ENCODE measurements at regions not wholly inside any gene's neighbourhood (a gene's known extent, or its start where the extent isn't known, plus 50 kb on each side); places are given as distances from the start of the nearest gene placed in this dataset.

DNA sequence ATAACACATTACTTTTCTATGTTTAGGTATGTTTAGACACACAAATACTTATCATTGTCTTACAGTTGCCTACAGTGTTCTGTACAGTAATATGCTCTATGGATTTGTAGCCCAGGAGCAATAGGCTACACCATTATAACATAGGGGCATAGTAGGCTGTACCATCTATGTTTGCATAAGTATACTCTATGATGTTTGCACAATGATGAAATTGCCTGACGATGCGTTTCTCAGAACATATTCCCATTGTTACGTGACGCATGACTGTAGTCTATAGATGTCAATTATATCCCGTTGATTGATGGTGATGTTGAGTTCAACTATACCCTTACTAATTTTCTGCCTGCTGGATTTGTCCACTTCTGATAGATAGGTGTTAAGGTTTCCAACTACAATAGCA, 139.4 kb upstream of the PFN2 start:
- Mint-ChIP-seq H3K27me3 (peaks cover 9% of the 10 kb centered on the region), H3K27ac (no peak overlapping the region), H3K4me1 (peaks cover 3% of the 10 kb centered on the region), H3K9me3 (no peaks in the 10 kb centered on the region), H3K4me3 (no peak overlapping the region), H3K36me3 (ENCODE audit: low read depth) (no peaks in the 10 kb centered on the region)
- POLR2A ChIA-PET: no interaction called here
- CTCF ChIA-PET: no interaction called here
- no peak for DNase-seq

DNA sequence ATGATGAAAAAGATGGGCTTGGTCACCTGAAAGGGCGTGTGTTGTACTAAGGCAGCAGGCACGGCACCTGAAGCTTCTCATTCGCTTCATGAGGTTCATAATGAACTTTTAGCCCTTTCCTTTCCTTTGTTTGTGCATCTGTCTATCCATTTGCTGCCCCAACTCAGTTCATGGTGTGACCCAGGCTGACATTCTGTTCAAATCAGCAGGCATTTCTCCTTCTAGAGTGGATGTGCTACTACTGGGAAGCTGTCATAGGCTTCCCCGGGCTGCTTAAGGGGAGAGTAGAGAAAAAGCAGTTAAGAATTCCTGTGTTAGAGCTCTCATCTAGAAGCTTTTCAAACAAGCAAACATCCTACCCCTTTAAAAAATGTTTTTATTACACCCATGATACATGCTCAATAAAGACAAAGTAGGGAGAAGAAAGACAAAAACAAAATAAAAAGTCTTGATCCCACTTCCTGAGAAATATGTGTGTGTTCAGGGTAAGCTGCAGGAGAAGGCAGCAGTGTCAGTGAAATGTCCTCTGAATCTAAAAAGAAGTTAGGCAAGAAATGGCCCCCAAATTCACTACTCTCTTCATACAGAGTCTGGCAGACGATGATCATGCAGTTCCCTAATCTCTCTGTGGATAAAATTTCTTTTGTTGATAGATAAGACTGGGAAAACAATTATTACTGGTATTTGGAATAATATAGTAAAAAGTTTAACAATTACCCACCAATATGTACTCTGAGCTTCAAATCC, 136.9 kb upstream of the PFN2 start:
- H3K27ac Mint-ChIP-seq: no peak overlapping the region
- CTCF ChIA-PET: interaction anchor here (1.1 kb wide), 1 partner anchor 121 kb away, joined by 3 read pairs; no protein-coding TSS in a partner anchor
- H3K4me3 Mint-ChIP-seq: no peak overlapping the region
- no peaks in the 10 kb centered on the region for H3K4me1 Mint-ChIP-seq
- POLR2A ChIA-PET: no interaction called here
- peaks cover 13% of the 10 kb centered on the region for H3K27me3 Mint-ChIP-seq
- no peaks in the 10 kb centered on the region for H3K36me3 Mint-ChIP-seq (ENCODE audit: low read depth)
- no peak for DNase-seq
- H3K9me3 Mint-ChIP-seq: no peaks in the 10 kb centered on the region

DNA sequence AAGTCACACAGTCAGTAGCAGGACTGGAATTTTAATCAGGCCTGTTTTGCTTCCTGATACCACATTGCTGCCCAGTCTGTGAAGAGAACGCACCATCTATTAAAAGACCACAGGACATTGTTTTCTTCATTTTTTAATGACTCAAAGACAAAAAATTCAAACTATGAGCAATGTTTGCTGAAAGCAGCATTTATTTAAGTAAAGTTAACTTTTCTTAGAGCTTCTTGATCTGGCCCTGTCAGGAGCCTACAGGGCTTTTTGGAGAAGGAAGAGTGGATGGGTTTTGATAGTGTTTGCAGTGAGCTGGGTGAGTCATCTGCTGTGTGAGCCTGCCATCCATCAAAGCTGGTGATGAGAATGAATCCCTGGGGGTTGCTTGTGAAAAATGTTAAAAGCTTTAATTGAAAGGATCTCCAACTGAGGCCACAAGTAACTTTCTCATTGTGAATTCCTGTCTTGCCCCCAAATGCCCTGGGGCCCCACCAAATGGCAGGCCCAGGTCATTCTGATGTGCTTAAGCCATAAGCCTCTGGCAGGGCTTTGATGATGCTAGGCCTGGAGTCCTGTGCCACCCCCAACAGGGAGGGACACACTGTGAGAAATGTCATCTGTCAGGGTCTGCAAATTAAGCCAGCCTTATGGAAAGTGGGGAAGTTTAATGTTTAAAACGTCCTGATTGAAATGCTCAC, 136.2 kb upstream of the PFN2 start:
- no peak for DNase-seq
- no peaks in the 10 kb centered on the region for H3K4me1 Mint-ChIP-seq
- H3K27ac Mint-ChIP-seq: no peak overlapping the region
- no peak overlapping the region for H3K4me3 Mint-ChIP-seq
- POLR2A ChIA-PET: no interaction called here
- no peaks in the 10 kb centered on the region for H3K36me3 Mint-ChIP-seq (ENCODE audit: low read depth)
- H3K27me3 Mint-ChIP-seq: peaks cover 13% of the 10 kb centered on the region
- CTCF ChIA-PET: interaction anchor here (1.1 kb wide), 1 partner anchor 120 kb away, joined by 3 read pairs; no protein-coding TSS in a partner anchor
- no peaks in the 10 kb centered on the region for H3K9me3 Mint-ChIP-seq

DNA sequence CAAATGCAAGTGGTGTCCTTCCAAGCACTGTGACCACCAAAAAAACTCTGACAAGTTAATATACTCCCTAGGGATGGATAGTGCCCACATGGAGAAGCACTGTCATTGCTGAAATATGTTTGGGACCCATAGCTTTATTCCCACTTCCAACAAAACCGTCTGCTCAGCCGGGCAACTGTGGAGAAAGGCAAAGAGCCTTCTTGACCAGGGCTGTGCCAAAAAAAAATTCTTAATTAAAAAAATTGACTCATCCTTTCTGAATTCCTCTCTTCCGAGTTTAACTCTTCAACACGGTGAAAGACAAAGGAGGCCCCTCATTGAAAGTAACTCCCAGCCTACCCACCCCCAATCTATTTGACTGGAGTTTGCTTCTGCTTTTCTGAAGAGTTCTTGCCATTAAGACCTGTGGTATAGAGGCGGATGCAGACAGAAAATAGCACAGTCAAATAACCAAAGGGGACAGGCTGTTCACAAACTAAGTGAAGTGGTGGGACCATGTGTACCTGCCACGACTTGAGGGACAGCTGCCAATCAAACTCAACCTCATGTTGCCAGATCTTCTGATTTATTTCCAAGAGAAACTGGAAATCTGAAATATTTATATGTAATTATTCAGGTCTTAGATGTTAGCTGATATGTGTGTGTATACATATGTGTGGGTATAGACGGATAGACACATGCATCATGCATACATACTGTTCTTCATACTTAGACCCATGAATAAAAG, 135.4 kb upstream of the PFN2 start:
- Mint-ChIP-seq H3K36me3 (ENCODE audit: low read depth) (no peaks in the 10 kb centered on the region), H3K4me1 (no peaks in the 10 kb centered on the region), H3K27me3 (peaks cover 13% of the 10 kb centered on the region), H3K27ac (no peak overlapping the region), H3K4me3 (no peak overlapping the region), H3K9me3 (no peaks in the 10 kb centered on the region)
- CTCF ChIA-PET: interaction anchor here (1.1 kb wide), 1 partner anchor 119 kb away, joined by 3 read pairs; no protein-coding TSS in a partner anchor
- POLR2A ChIA-PET: no interaction called here
- DNase-seq: no peak

DNA sequence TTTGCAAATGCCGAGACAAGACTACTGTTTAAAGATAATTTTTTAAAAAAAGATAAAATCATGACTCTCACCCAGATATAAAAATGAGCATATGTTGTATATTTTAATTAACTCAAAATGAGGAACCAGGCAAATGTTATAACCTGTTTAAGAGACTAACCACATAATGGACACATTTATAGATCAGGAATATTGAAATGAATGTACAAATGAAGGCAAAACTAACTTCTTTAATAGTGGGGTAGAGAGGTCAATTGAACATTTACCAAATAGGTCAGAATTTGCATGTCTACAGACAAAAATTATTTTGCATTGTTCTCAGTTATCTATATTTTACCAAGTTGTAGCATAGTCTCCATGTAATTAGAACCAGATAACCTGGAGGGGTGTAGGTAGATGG, 134.3 kb upstream of the PFN2 start:
- POLR2A ChIA-PET: no interaction called here
- no peak overlapping the region for H3K4me3 Mint-ChIP-seq

DNA sequence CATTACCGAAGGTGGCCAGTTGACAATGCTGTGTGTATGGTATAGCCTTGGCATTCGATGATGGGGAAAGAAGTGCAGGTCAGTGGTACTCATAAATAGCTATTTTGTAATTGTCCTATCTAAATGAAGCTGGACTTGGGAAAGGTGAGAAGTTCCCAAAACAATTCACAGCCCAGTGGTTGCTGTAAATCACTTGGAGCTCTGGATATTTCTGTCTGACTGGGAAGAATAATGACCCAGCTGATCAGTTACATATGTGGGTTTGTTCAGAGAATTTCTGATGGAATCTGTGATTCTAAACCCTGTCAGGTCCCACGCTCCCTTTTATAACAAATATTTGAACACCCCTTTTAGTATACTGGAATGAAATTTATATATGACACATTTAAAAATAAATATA, 133.9 kb upstream of the PFN2 start:
- no peak for DNase-seq
- H3K27ac Mint-ChIP-seq: no peak overlapping the region
- H3K4me1 Mint-ChIP-seq: no peaks in the 10 kb centered on the region
- POLR2A ChIA-PET: no interaction called here
- H3K36me3 Mint-ChIP-seq (ENCODE audit: low read depth): no peaks in the 10 kb centered on the region
- no peaks in the 10 kb centered on the region for H3K9me3 Mint-ChIP-seq
- CTCF ChIA-PET: no interaction called here
- H3K27me3 Mint-ChIP-seq: peaks cover 13% of the 10 kb centered on the region
- H3K4me3 Mint-ChIP-seq: no peak overlapping the region

More for the DNA sequence above, 134.3 kb upstream of the PFN2 start:
- CTCF ChIA-PET: no interaction called here
- Mint-ChIP-seq H3K36me3 (ENCODE audit: low read depth) (no peaks in the 10 kb centered on the region), H3K27me3 (peaks cover 13% of the 10 kb centered on the region), H3K27ac (no peak overlapping the region), H3K9me3 (no peaks in the 10 kb centered on the region), H3K4me1 (no peaks in the 10 kb centered on the region)
- no peak for DNase-seq

DNA sequence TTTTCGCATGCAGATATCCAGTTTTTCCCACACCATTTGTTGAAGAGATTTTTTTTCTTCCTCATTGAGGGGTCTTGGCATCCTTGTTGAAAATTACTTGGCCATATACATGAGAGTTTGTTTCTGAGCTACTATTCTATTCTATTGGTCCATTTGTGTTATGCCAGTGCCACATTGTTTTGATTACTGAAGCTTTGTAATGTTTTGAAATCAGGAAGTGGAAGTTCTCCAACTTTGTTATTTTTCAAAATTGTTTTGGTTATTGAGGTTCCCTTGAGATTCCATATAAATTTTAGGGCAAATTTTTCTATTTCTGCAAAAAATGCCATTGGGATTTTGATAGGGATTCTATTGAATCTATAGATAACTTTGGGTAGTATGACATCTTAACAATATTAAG, 130.3 kb upstream of the PFN2 start:
- POLR2A ChIA-PET: no interaction called here
- no peak for DNase-seq
- CTCF ChIA-PET: no interaction called here
- H3K27ac Mint-ChIP-seq: no peak overlapping the region
- no peaks in the 10 kb centered on the region for H3K4me1 Mint-ChIP-seq
- H3K4me3 Mint-ChIP-seq: no peak overlapping the region
- H3K27me3 Mint-ChIP-seq: peaks cover 4% of the 10 kb centered on the region
- no peaks in the 10 kb centered on the region for H3K36me3 Mint-ChIP-seq (ENCODE audit: low read depth)
- H3K9me3 Mint-ChIP-seq: no peaks in the 10 kb centered on the region

DNA sequence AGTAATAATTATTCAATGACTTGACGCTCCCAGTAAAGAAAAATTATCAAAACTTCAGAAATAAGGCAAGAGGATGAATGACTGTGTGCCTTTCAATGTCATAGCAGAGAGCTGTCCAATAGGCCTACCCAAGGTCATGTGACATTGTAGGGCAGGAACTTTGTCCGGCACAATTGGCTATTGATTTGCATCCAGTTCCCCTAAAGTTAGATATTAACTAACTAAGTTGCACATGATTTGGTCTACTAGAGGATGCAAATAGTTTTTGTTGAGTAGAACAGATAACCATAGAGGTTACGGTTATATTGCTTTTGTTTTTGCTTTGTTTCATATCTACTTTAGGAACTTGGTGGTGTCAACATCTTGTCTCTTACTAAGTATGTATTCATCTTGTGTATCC, 127.9 kb upstream of the PFN2 start:
- CTCF ChIA-PET: interaction anchor here (0.6 kb wide), 1 partner anchor 86 kb away, joined by 3 read pairs; no protein-coding TSS in a partner anchor
- no peak for DNase-seq
- peaks cover 3% of the 10 kb centered on the region for H3K27me3 Mint-ChIP-seq
- H3K4me1 Mint-ChIP-seq: no peaks in the 10 kb centered on the region
- no peak overlapping the region for H3K27ac Mint-ChIP-seq
- POLR2A ChIA-PET: no interaction called here
- no peaks in the 10 kb centered on the region for H3K9me3 Mint-ChIP-seq
- H3K4me3 Mint-ChIP-seq: no peak overlapping the region
- H3K36me3 Mint-ChIP-seq (ENCODE audit: low read depth): no peaks in the 10 kb centered on the region

DNA sequence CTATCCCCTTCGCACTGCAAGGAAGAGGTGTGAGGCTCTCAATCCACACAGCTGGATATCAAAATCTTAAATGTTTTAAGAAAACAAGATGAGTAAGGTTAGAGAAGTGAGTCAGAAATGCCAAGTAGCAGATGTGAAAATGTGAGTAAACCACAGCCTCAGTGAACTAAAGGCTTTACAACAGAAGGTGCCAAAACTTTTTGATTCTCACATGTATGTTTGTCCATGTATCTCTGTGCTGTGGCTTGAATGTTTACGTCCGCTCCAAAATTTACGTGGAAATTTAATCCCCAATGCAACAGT, 126.8 kb upstream of the PFN2 start:
- no peaks in the 10 kb centered on the region for H3K36me3 Mint-ChIP-seq (ENCODE audit: low read depth)
- POLR2A ChIA-PET: no interaction called here
- H3K4me1 Mint-ChIP-seq: no peaks in the 10 kb centered on the region
- H3K4me3 Mint-ChIP-seq: no peak overlapping the region
- H3K27ac Mint-ChIP-seq: no peak overlapping the region
- no peaks in the 10 kb centered on the region for H3K27me3 Mint-ChIP-seq
- no peak for DNase-seq
- no peaks in the 10 kb centered on the region for H3K9me3 Mint-ChIP-seq
- CTCF ChIA-PET: no interaction called here

DNA sequence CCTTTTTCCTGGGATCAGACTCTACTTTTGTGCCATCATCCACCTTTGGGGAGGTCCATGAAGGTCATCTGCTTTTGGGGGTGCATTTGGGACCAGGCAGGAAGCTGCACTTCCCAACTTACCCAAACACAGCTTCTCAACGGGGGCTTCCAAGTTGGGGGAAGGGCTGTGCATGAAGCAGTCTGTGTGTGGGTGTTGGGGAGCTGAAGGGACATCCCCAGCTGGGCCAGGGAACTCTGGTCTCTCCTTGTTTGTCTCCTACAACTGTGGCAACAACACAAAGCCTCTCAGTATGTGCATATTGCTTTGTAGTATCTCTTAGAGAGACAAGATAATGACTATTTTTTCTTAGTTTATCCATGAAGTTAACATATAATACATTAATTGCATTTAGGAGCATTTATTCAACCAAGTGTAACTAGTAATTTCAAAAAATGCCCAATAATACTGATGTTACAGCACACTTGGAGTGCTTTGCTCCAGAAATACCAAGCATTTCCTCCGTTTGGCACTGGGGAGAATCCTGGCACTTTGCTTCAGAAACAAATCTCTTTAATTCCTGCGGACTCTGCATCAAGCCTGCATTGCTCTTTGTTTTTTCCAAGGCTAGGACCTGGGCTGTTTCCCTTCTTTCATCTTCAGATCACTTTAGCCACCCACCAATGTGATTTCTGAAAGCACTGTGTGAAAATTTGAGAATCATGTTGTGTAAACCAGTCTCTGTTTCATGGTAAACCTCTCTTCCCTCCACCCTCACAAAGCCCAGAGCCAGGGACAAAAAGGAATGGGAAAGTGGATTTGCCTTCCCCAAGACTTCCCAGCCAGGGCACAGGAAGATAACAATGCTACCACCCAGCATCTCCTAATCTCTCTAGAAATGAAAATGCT, 126.2 kb upstream of the PFN2 start:
- no peak overlapping the region for H3K27ac Mint-ChIP-seq
- DNase-seq: no peak
- H3K9me3 Mint-ChIP-seq: no peaks in the 10 kb centered on the region
- no peaks in the 10 kb centered on the region for H3K27me3 Mint-ChIP-seq
- H3K4me1 Mint-ChIP-seq: no peaks in the 10 kb centered on the region
- H3K36me3 Mint-ChIP-seq (ENCODE audit: low read depth): no peaks in the 10 kb centered on the region
- ChIA-PET POLR2A (no interaction called here), CTCF (no interaction called here)
- H3K4me3 Mint-ChIP-seq: no peak overlapping the region

DNA sequence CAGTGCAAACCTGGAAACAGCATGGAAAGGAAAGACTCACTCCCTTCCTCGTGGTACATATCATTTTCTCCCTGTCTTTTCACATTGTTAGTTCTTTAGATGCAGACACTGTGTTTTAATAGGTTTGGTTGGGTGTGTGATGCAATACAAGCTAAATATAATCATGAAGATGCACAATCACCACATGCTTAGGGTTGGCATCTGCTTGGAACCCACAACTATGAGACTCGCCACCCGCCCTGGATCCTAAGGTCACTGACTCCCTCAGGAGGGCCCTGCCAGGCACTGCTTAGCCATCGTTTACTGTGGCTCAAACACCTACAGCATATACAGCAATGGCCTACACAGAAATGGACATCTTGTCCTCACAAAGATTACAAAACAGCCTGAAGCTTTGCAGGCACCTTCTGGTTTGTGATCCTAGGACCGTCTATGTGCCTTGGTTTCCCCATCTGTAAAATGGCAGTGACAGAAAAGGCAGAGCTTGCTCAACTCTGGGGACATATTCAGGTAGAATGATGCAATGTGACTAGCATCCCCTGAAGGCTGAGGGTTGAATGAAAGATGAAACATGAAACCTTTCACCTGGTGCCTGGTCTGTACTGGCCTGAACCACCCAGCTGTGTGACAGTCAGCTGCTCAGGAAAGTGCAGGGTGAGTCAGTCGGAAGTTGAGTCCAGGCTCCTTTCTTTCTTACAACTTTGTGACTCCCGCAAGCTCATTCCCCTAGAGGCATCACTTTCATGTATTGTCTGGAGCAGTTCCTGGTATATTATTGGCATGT, 123.6 kb upstream of the PFN2 start:
- Mint-ChIP-seq H3K36me3 (ENCODE audit: low read depth) (no peaks in the 10 kb centered on the region), H3K9me3 (no peaks in the 10 kb centered on the region), H3K27me3 (no peaks in the 10 kb centered on the region), H3K27ac (no peak overlapping the region), H3K4me1 (no peaks in the 10 kb centered on the region), H3K4me3 (no peak overlapping the region)
- ChIA-PET POLR2A (no interaction called here), CTCF (no interaction called here)
- no peak for DNase-seq

DNA sequence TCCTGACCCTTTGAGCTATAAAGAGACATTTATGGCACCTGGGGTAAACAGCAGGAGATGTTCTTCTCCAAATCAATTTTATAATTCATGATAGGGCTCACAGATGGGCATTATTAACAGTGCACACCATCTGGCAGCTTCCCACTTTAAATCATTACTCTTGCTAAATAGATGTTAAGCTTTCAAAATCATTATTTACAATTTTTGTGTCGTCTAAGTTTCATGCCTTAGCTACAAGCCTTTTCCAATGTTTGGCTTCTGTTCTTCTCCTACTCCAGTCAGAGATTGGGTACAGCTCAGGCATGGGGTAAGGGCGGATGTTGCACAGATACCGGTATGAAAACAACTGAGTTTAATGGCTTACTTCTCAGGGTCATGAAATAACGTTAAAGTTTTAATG, 120.9 kb upstream of the PFN2 start:
- ChIA-PET CTCF (no interaction called here), POLR2A (no interaction called here)
- DNase-seq: no peak
- no peaks in the 10 kb centered on the region for H3K36me3 Mint-ChIP-seq (ENCODE audit: low read depth)
- H3K4me1 Mint-ChIP-seq: no peaks in the 10 kb centered on the region
- no peak overlapping the region for H3K4me3 Mint-ChIP-seq
- H3K27ac Mint-ChIP-seq: no peak overlapping the region
- peaks cover 3% of the 10 kb centered on the region for H3K27me3 Mint-ChIP-seq
- H3K9me3 Mint-ChIP-seq: no peaks in the 10 kb centered on the region
